Ovary (tissue), 7 donors: ENCODE measurements at regions not wholly inside any gene's neighbourhood (a gene's known extent, or its start where the extent isn't known, plus 50 kb on each side); places are given as distances from the start of the nearest gene placed in this dataset.

Experiments
- DNase-seq, 5 donors: peaks; one replicate each; pipeline ENCODE4 v3.0.0-alpha.2; 2019 to 2020
- H3K27ac ChIP-seq, 2 donors: fragments of 200-600 bp; one replicate each; pipeline versions ENCODE4 v1.5.1 to v1.8.0; 2019 to 2022
- H3K27me3 ChIP-seq: fragments of 200-600 bp; one replicate; pipeline ENCODE4 v1.8.0; 2022
- H3K36me3 ChIP-seq: fragments of 200-600 bp; sonication (generic); one replicate; pipeline ENCODE4 v1.5.1; 2019
- H3K4me1 ChIP-seq: one replicate; pipeline ENCODE4 v1.8.1; 2013; ENCODE audit warnings: mild to moderate bottlenecking, moderate library complexity; ENCODE audit not compliant: insufficient read depth
- H3K4me3 ChIP-seq: fragments of 200-600 bp; sonication (generic); one replicate; pipeline ENCODE4 v1.5.1; 2017
- H3K9me3 ChIP-seq, 2 donors: fragments of 200-600 bp in 1 of 2; sonication (generic) in 1 of 2; one replicate each; pipeline versions ENCODE4 v1.5.1 to v1.8.1; 2013 to 2019; ENCODE audit warnings: mild to moderate bottlenecking in 1 of 2, moderate library complexity in 1 of 2
- CTCF ChIP-seq, 3 donors: fragments of 450-650 bp in 2 of 3; fragments of 200-600 bp in 1 of 3; IDR thresholded peaks; one replicate each; pipeline versions ENCODE4 v1.5.1 to v1.8.0; 2016 to 2022; ENCODE audit warnings: antibody characterized with exemption in 3 of 3, mild to moderate bottlenecking in 1 of 3
- EP300 ChIP-seq: sonication (generic); formaldehyde crosslinking; IDR thresholded peaks from one replicate; pipeline ENCODE4 v1.6.1; 2017; ENCODE audit warnings: antibody characterized with exemption
- POLR2A ChIP-seq: fragments of 450-650 bp; IDR thresholded peaks from one replicate; pipeline ENCODE4 v1.6.1; 2017; ENCODE audit warnings: antibody characterized with exemption, mild to moderate bottlenecking, moderate library complexity
- WGBS, 3 donors: extraction: QIAGEN DNeasy Blood & Tissue Kit in 1 of 3; methylation state at CpG; one replicate each; pipeline versions ENCODE4 v1.1.5 to v1.1.7; 2013 to 2017; 5-methylcytosine and 5-hydroxymethylcytosine counted together
- intact Hi-C, 4 donors: fragments of 100-400 bp; cut with DNase I; formaldehyde crosslinking; loops; one replicate each; pipeline versions ENCODE4 v1.11.0 to v1.15.1; 2022 to 2023
- donor health status: DM: no; HTN: no; CAD: no; lungs with moderate emphysema.
- donor health status: DM: no; HTN: no; CAD: no.
- donor health status: Bipolar disorder and iron deficiency.
- donor health status: DM: no; HTN: no; CAD: no.
- donor health status: DM: yes; HTN: yes; CAD: no.

DNA sequence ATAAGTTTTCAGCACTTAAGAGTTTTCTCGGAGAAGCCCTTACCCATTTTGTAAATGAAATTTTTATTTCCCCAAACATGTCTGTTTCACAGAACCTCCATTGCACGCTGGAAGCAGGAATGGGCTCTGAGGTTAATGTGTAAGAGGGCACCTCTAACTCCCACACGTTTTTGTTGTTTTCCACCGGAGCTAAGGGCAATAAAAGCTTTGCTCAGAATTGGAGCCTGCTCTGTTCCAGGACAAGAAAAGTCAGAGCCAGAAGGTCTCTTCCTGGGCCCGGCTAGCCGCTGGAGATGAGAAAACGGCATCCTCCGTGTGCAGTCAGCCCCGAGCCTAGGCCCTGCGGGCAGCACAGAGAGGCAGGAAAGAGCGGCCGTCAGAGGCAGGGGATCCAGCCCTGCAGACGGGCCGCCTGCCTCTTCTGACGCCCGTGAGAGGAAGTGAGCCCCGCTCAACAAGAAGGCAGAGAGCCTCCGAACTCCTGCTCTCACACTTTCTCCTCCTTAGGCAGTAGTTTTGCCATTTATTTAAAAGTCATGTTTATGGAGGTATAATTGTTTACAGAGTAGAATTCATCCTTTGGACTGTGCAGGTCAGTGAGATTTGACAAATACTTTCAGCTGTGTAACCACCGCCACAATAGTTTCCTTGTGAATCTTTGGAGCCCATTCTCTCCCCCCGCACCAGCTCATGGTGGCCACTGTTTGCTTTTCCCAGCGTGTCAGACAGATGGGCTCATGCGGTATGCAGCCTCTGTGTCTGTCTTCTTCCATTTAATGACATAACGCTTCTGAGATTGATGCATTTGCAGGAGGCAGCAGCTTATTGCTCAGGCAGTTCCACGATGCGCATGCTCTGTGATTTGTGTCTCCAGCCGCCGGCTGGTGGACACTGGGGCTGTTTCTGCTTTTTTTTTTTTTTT lies 117.3 kb downstream of the GALR1 start:
- peaks cover 1% of the 10 kb centered on the region for H3K4me1 ChIP-seq
- H3K9me3 ChIP-seq, result no peaks in the 10 kb centered on the region
- intact Hi-C loops, result no loop called here
- no peaks in the 10 kb centered on the region for H3K27me3 ChIP-seq
- DNase-seq, result peak in 1 of 5 donors; percentile 35
- no peak for TF ChIP-seq POLR2A
- TF ChIP-seq EP300, result no peak
- no peak for TF ChIP-seq CTCF (IDR thresholded peaks at IDR 0.05)
- peak overlapping the region; percentile 28 for H3K4me3 ChIP-seq
- no peak overlapping the region for H3K27ac ChIP-seq
- WGBS, 3 donors, result 4 to 11% (median 5%) methylated on average over 27 of the region's 27 CpGs
- no peaks in the 10 kb centered on the region for H3K36me3 ChIP-seq

DNA sequence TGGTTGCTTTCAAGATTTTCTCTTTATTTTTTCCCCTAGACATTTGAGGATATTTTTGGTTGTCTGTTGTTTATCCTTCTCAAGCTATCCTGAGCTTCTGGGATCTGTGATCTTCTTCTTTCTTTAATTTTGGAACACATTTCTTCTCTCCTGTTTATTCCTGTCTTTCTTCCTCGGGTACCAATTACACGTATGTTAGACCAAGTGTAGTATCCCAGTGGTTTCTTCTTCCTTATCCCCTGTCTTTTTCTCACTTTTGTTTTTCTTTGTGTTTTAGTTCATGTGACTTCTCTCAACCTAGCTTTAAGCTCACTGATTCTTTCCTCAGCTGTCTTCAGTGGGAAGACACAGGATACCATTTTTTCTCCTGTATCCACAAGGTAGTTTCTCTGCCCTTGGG lies 120.0 kb downstream of the GALR1 start:
- intact Hi-C loops, result no loop called here
- Histone ChIP-seq H3K4me3 (no peak overlapping the region), H3K27me3 (no peaks in the 10 kb centered on the region), H3K9me3 (no peaks in the 10 kb centered on the region), H3K36me3 (no peaks in the 10 kb centered on the region), H3K4me1 (peaks cover 1% of the 10 kb centered on the region), H3K27ac (no peak overlapping the region)
- TF ChIP-seq EP300, result no peak
- TF ChIP-seq POLR2A, result no peak
- TF ChIP-seq CTCF (IDR thresholded peaks at IDR 0.05), result no peak
- 90 to 98% (median 90%) methylated on average over 2 of the region's 2 CpGs for WGBS, 3 donors
- DNase-seq, result no peak

DNA sequence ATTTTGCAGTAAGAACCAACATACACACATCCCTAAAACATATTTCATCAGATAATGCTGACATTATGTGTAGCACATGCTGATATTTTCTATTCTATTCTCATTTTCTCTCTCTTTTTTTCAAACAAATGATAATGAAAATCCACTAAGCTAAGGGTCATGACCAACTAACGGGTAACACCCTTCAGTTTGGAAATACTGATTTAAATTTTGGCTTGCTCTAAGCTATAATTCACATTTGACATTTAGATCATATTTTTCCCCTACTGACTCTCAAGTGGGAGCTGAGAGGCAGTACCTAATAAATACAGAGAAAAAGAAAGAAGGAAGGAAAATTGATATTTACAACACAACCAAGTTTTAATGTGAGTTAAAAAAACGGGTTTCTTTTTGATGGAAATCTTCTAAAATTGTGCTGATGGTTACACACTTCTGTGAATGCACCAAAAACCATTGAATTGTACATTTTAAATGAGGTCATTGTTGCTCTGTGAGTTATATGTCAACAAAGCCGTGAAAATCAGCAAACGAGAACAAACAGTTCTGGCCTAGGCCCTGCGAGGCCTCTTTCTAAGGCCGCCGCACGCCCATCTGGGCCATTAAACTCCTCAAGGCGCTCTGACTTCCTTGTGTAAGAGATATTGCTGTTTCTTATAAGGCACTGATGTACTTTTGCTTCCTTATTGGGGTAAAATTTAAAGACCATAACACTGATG lies 124.2 kb downstream of the GALR1 start:
- WGBS, 3 donors, result 39 to 55% (median 41%) methylated on average over 9 of the region's 9 CpGs
- no peak overlapping the region for H3K27ac ChIP-seq
- peak in 2 of 5 donors; percentile 23 to 55 for DNase-seq

GRCh38 chr18:77374446-77374805 lies 124.8 kb downstream of the GALR1 start:
- TF ChIP-seq EP300, result no peak
- no peak for TF ChIP-seq CTCF (IDR thresholded peaks at IDR 0.05)
- TF ChIP-seq POLR2A, result no peak
- Histone ChIP-seq H3K9me3 (no peaks in the 10 kb centered on the region), H3K27me3 (no peaks in the 10 kb centered on the region), H3K27ac (no peak overlapping the region), H3K4me3 (no peak overlapping the region), H3K4me1 (no peaks in the 10 kb centered on the region), H3K36me3 (no peaks in the 10 kb centered on the region)
- intact Hi-C loops, result no loop called here
- DNase-seq, result no peak
- 56 to 69% (median 60%) methylated on average over 10 of the region's 10 CpGs for WGBS, 3 donors

More for the DNA sequence above, 124.2 kb downstream of the GALR1 start:
- H3K4me1 ChIP-seq, result no peaks in the 10 kb centered on the region
- TF ChIP-seq CTCF (IDR thresholded peaks at IDR 0.05) (no peak), POLR2A (no peak), EP300 (no peak)
- H3K27me3 ChIP-seq, result no peaks in the 10 kb centered on the region
- no peak overlapping the region for H3K4me3 ChIP-seq
- H3K9me3 ChIP-seq, result no peaks in the 10 kb centered on the region
- intact Hi-C loops, result no loop called here
- H3K36me3 ChIP-seq, result no peaks in the 10 kb centered on the region
